ENCODE measurements at regions not wholly inside any gene's neighbourhood (a gene's known extent, or its start where the extent isn't known, plus 50 kb on each side); places are given as distances from the start of the nearest gene placed in this dataset.

GRCh38 chr11:57124505-57124904 is 57.2 kb upstream of the LRRC55 start:
- TF ChIP-seq CTCF (conservative IDR thresholded peaks at IDR 0.05 in 1 of 2, IDR thresholded peaks at IDR 0.05 in 1 of 2; ENCODE audit: extremely low read depth in 1 of 2, insufficient read depth in 1 of 2, low read depth in 1 of 2, low read length in 2 of 2): no peak
- no peak for TF ChIP-seq EZH2 (IDR thresholded peaks at IDR 0.05; ENCODE audit: borderline replicate concordance, low read length)

Data from mammary epithelial cell (primary cell).